Upper lobe of left lung (tissue), 6 donors: ENCODE measurements at regions not wholly inside any gene's neighbourhood (a gene's known extent, or its start where the extent isn't known, plus 50 kb on each side); places are given as distances from the start of the nearest gene placed in this dataset.

ENCODE experiments used
- ATAC-seq, 2 donors: fragments of 200-7000 bp; cut with Tn5 transposase; one replicate each; pipeline ENCODE4 v1.9.1; 2022; ENCODE audit warnings: mild to moderate bottlenecking in 2 of 2, moderate library complexity in 2 of 2; ENCODE audit not compliant: low FRiP score in 2 of 2
- DNase-seq, 2 donors: peaks; one replicate each; pipeline ENCODE4 v3.0.0-alpha.2; 2019 to 2020
- H3K27ac ChIP-seq, 4 donors: fragments of 200-600 bp; sonication (generic); one replicate each; pipeline ENCODE4 v1.5.1; 2016 to 2019
- H3K27me3 ChIP-seq, 4 donors: fragments of 200-600 bp; sonication (generic); one replicate each; pipeline ENCODE4 v1.5.1; 2017 to 2019
- H3K36me3 ChIP-seq, 4 donors: fragments of 200-600 bp; sonication (generic); one replicate each; pipeline ENCODE4 v1.5.1; 2016 to 2019
- H3K4me1 ChIP-seq, 4 donors: fragments of 200-600 bp; sonication (generic); one replicate each; pipeline ENCODE4 v1.5.1; 2018 to 2019
- H3K4me3 ChIP-seq, 4 donors: fragments of 200-600 bp; sonication (generic); one replicate each; pipeline ENCODE4 v1.5.1; 2017 to 2019; ENCODE audit warnings: mild to moderate bottlenecking in 2 of 4, moderate library complexity in 1 of 4
- H3K9me3 ChIP-seq, 4 donors: fragments of 200-600 bp; sonication (generic); one replicate each; pipeline ENCODE4 v1.5.1; 2018 to 2019
- EP300 ChIP-seq, 4 donors: sonication (generic); formaldehyde crosslinking; IDR thresholded peaks; one replicate each; pipeline ENCODE4 v1.5.1; 2017; ENCODE audit warnings: antibody characterized with exemption in 4 of 4, control low read depth in 2 of 4
- POLR2A ChIP-seq, 4 donors: fragments of 450-650 bp; IDR thresholded peaks; one replicate each; pipeline ENCODE4 v1.5.1; 2016 to 2017; ENCODE audit warnings: antibody characterized with exemption in 4 of 4, mild to moderate bottlenecking in 2 of 4
- POLR2AphosphoS5 ChIP-seq, 2 donors: sonication (generic); formaldehyde crosslinking; IDR thresholded peaks; one replicate each; pipeline ENCODE4 v1.5.1; 2017; ENCODE audit warnings: antibody characterized with exemption in 2 of 2
- WGBS, 2 donors: methylation state at CpG; one replicate each; pipeline ENCODE4 v1.1.5; 2017 to 2018; 5-methylcytosine and 5-hydroxymethylcytosine counted together
- TF ChIP-seq, protein P1 (sequence below), 6 experiments: fragments of 450-650 bp in 4 of 6; fragments of 200-600 bp in 2 of 6; sonication (generic) in 2 of 6; IDR thresholded peaks; one replicate each; pipeline ENCODE4 v1.5.1; 2016 to 2019; ENCODE audit warnings: antibody characterized with exemption in 6 of 6
- donor health status: DM: no; HTN: no; CAD: no; lungs with moderate emphysema.
- donor health status: DM: no; HTN: yes; CAD: no; lungs with severe emphysema.

DNA sequence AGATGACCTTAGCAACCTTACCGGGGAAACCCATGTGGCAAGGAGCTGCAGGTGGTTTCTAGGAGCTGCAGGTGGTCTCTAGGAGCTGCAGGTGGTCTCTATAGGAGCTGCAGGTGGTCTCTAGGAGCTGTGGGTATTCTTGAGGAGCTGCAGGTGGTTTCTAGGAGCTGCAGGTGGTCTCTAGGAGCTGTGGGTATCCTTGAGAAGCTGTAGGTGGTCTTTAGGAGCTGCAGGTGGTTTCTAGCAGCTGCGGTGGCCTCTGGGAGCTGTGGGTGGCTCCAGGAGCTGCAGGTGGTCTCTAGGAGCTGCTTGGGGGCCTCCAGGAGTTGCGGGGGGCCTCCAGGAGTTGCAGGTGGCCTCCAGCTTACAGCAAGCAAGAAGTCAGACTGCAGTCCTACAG lies 997.5 kb downstream of the TBC1D22A start:
- no peaks in the 10 kb centered on the region for H3K4me1 ChIP-seq
- no peaks in the 10 kb centered on the region for H3K36me3 ChIP-seq
- TF ChIP-seq, protein P1, sequence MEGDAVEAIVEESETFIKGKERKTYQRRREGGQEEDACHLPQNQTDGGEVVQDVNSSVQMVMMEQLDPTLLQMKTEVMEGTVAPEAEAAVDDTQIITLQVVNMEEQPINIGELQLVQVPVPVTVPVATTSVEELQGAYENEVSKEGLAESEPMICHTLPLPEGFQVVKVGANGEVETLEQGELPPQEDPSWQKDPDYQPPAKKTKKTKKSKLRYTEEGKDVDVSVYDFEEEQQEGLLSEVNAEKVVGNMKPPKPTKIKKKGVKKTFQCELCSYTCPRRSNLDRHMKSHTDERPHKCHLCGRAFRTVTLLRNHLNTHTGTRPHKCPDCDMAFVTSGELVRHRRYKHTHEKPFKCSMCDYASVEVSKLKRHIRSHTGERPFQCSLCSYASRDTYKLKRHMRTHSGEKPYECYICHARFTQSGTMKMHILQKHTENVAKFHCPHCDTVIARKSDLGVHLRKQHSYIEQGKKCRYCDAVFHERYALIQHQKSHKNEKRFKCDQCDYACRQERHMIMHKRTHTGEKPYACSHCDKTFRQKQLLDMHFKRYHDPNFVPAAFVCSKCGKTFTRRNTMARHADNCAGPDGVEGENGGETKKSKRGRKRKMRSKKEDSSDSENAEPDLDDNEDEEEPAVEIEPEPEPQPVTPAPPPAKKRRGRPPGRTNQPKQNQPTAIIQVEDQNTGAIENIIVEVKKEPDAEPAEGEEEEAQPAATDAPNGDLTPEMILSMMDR (IDR thresholded peaks at IDR 0.05): no peak
- TF ChIP-seq EP300 (IDR thresholded peaks at IDR 0.05) (no peak), POLR2AphosphoS5 (IDR thresholded peaks at IDR 0.05) (no peak), POLR2A (IDR thresholded peaks at IDR 0.05) (no peak)
- no peak overlapping the region for H3K27ac ChIP-seq
- H3K27me3 ChIP-seq: no peaks in the 10 kb centered on the region
- H3K4me3 ChIP-seq: no peak overlapping the region
- H3K9me3 ChIP-seq: no peaks in the 10 kb centered on the region
- ATAC-seq: no peak
- DNase-seq: no peak
- WGBS, 2 donors: 86 to 92% methylated on average over 2 to 3 of the region's 3 CpGs

DNA sequence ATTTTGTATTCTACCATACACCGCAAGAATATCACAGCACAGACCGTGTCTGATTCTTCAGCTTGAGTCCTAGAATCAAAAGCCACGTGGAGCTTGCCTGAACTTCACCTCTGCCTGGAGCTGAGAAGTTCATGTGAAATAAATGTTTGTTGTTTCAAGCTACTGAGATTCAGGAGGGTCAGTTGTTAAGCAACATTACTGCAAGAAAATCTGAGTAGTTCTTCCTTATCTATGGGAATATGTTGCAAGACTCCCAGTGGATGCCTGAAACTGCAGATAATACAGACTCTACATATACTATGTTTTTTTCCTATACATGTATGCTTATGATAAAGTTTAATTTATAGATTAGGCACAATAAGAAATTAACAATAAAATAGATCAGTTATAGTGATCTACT lies 995.3 kb downstream of the TBC1D22A start:
- 56 to 78% methylated on average over 3 of the region's 3 CpGs for WGBS, 2 donors
- Histone ChIP-seq H3K36me3 (no peaks in the 10 kb centered on the region), H3K4me3 (no peak overlapping the region), H3K27ac (no peak overlapping the region), H3K4me1 (no peaks in the 10 kb centered on the region), H3K9me3 (no peaks in the 10 kb centered on the region), H3K27me3 (no peaks in the 10 kb centered on the region)
- no peak for DNase-seq
- no peak for ATAC-seq
- TF ChIP-seq EP300 (IDR thresholded peaks at IDR 0.05) (no peak), POLR2A (IDR thresholded peaks at IDR 0.05) (no peak), POLR2AphosphoS5 (IDR thresholded peaks at IDR 0.05) (no peak)
- TF ChIP-seq, protein P1 (IDR thresholded peaks at IDR 0.05): no peak

DNA sequence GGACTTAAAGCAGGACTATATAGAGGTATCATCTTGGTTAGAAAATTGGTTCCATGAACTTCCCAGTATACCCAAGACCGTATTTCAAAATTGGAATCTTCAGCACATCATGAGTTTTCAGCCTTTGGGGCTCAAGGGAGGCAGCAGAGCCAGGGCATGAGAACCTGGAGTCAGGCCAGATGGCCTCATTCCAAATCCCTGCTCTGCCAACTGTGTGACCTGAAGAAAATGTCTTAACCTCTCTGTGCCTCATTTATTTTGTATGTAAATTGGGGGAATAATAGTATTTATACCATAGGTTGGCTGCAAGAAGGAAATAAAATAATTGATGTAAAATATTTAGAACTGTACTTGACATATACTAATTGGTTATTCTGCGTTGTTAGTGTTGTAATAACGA lies 987.6 kb downstream of the TBC1D22A start:
- Histone ChIP-seq H3K4me3 (no peak overlapping the region), H3K27me3 (no peaks in the 10 kb centered on the region), H3K36me3 (no peaks in the 10 kb centered on the region), H3K27ac (no peak overlapping the region), H3K9me3 (no peaks in the 10 kb centered on the region), H3K4me1 (no peaks in the 10 kb centered on the region)
- no peak for DNase-seq
- TF ChIP-seq POLR2A (IDR thresholded peaks at IDR 0.05) (no peak), EP300 (IDR thresholded peaks at IDR 0.05) (no peak), POLR2AphosphoS5 (IDR thresholded peaks at IDR 0.05) (no peak)
- TF ChIP-seq, protein P1 (IDR thresholded peaks at IDR 0.05): no peak
- WGBS, 2 donors: 87 to 88% methylated on average over 3 of the region's 3 CpGs
- no peak for ATAC-seq

DNA sequence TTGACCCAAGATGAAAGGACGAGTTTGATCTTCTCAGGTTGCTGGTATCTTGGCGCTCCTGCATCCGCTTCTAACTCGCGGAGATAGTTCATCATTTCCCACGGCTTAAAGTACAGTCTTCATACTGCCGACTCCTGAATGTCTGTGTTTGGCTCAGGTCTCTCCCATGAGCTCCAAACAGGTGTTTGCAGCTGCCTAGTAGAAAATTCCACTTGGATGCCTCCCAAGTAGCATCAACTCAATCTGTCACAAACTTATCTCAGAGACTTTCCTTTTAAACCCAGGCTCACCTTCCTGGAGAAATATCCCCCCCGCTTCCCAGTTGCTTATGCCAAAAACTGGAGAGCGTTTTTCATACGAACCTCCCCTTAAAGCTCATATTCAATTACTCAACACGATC lies 986.5 kb downstream of the TBC1D22A start:
- DNase-seq (no peak), ATAC-seq (no peak)
- no peak overlapping the region for H3K4me3 ChIP-seq
- H3K4me1 ChIP-seq: no peaks in the 10 kb centered on the region
- no peaks in the 10 kb centered on the region for H3K9me3 ChIP-seq
- H3K27me3 ChIP-seq: no peaks in the 10 kb centered on the region
- no peaks in the 10 kb centered on the region for H3K36me3 ChIP-seq
- TF ChIP-seq POLR2A (IDR thresholded peaks at IDR 0.05) (no peak), POLR2AphosphoS5 (IDR thresholded peaks at IDR 0.05) (no peak)
- WGBS, 2 donors: 75 to 83% methylated on average over 11 of the region's 11 CpGs
- no peak overlapping the region for H3K27ac ChIP-seq

DNA sequence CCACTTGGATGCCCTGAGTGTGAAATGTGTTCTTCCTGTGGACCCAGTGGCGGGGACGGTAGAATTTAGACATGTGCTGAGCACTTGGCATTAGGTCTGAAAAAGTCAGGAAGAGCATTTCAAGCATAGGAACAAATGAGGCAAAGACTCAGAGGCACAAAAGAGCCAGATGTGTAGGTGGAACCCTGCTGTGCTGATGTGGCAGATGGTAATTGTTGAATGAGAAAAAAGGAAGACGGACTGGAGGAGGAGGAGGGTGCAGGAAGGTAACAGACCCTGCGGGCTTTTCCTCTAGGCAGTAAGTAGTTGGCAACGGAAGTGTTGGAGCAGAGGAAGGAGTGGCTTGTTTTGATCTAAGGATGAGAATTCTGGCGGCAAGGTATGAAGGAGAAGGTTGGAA lies 985.8 kb downstream of the TBC1D22A start:
- Histone ChIP-seq H3K27me3 (no peaks in the 10 kb centered on the region), H3K27ac (no peak overlapping the region), H3K36me3 (no peaks in the 10 kb centered on the region), H3K9me3 (no peaks in the 10 kb centered on the region), H3K4me3 (no peak overlapping the region), H3K4me1 (no peaks in the 10 kb centered on the region)
- DNase-seq (no peak), ATAC-seq (no peak)
- 47 to 63% methylated on average over 6 of the region's 6 CpGs for WGBS, 2 donors
- TF ChIP-seq, protein P1 (IDR thresholded peaks at IDR 0.05): no peak
- no peak for TF ChIP-seq POLR2AphosphoS5 (IDR thresholded peaks at IDR 0.05)
- TF ChIP-seq POLR2A (IDR thresholded peaks at IDR 0.05): no peak
- no peak for TF ChIP-seq EP300 (IDR thresholded peaks at IDR 0.05)
